LNCAP (cell line): ENCODE measurements at regions not wholly inside any gene's neighbourhood (a gene's known extent, or its start where the extent isn't known, plus 50 kb on each side); places are given as distances from the start of the nearest gene placed in this dataset.

Source experiments
- CTCF ChIP-seq: fragments of 450-650 bp; IDR thresholded peaks from 2 replicates; pipeline ENCODE4 v1.5.1; 2017; ENCODE audit warnings: mild to moderate bottlenecking

GRCh38 chr22:45104313-45104712 is 59.4 kb upstream of the NUP50 start:
- TF ChIP-seq CTCF, result no peak

- no peak for TF ChIP-seq CTCF
Observed at GRCh38 chr22:45105281-45105702, 58.4 kb upstream of the NUP50 start.

- no peak for TF ChIP-seq CTCF
Observed at GRCh38 chr22:45107671-45108070, 56.1 kb upstream of the NUP50 start.

GRCh38 chr22:45112136-45112879 is 51.4 kb upstream of the NUP50 start:
- TF ChIP-seq CTCF, result no peak
